NCI-H1417 (cell line): ENCODE measurements at regions not wholly inside any gene's neighbourhood (a gene's known extent, or its start where the extent isn't known, plus 50 kb on each side); places are given as distances from the start of the nearest gene placed in this dataset.

Source experiments
- DNase-seq, 3 experiments: peaks; one replicate each; lab custom pipeline; 2025; lab: John Stamatoyannopoulos, UW

GRCh38 chr4:185893500-185893899 is 81.5 kb upstream of the SORBS2 start:
- DNase-seq = no peak

- DNase-seq = no peak
Observed at GRCh38 chr4:185894481-185894880, 82.5 kb upstream of the SORBS2 start.

- DNase-seq = no peak
Observed at GRCh38 chr4:185895351-185895750, 83.4 kb upstream of the SORBS2 start.

- DNase-seq = no peak
Observed at GRCh38 chr4:185895866-185896265, 83.9 kb upstream of the SORBS2 start.

- DNase-seq = no peak
Observed at GRCh38 chr4:185896817-185897488, 85.0 kb upstream of the SORBS2 start.

- DNase-seq = no peak
Observed at GRCh38 chr4:185898413-185898812, 86.4 kb upstream of the SORBS2 start.

GRCh38 chr4:185899833-185900232 is 87.8 kb upstream of the SORBS2 start:
- no peak for DNase-seq

- DNase-seq = no peak
Observed at GRCh38 chr4:185902654-185903053, 90.7 kb upstream of the SORBS2 start.

GRCh38 chr4:185903205-185903604 is 91.2 kb upstream of the SORBS2 start:
- DNase-seq = no peak

GRCh38 chr4:185904381-185904780 is 92.4 kb upstream of the SORBS2 start:
- no peak for DNase-seq

- no peak for DNase-seq
Observed at GRCh38 chr4:185909972-185910371, 98.0 kb upstream of the SORBS2 start.

- peak in 1 of 3 experiments; percentile 54 for DNase-seq
Observed at GRCh38 chr4:185911556-185912064, 99.6 kb upstream of the SORBS2 start.

GRCh38 chr4:185912779-185913178 is 100.8 kb upstream of the SORBS2 start:
- DNase-seq = peak in 2 of 3 experiments; percentile 72 to 96

GRCh38 chr4:185914583-185915199 is 102.7 kb upstream of the SORBS2 start:
- DNase-seq = no peak

- no peak for DNase-seq
Observed at GRCh38 chr4:185915271-185915670, 103.3 kb upstream of the SORBS2 start.

- DNase-seq = no peak
Observed at GRCh38 chr4:185915817-185916216, 103.8 kb upstream of the SORBS2 start.

- peak in 1 of 3 experiments; percentile 13 for DNase-seq
Observed at GRCh38 chr4:185916231-185916630, 104.2 kb upstream of the SORBS2 start.

- DNase-seq = no peak
Observed at GRCh38 chr4:185916683-185917082, 104.7 kb upstream of the SORBS2 start.

GRCh38 chr4:185919107-185919506 is 107.1 kb upstream of the SORBS2 start:
- no peak for DNase-seq

- peak in 1 of 3 experiments; percentile 3 for DNase-seq
Observed at GRCh38 chr4:185920171-185920570, 108.2 kb upstream of the SORBS2 start.

- DNase-seq = no peak
Observed at GRCh38 chr4:185920691-185921260, 108.8 kb upstream of the SORBS2 start.

- no peak for DNase-seq
Observed at GRCh38 chr4:185921583-185922555, 109.9 kb upstream of the SORBS2 start.
